NB4 (cell line): ENCODE measurements at regions not wholly inside any gene's neighbourhood (a gene's known extent, or its start where the extent isn't known, plus 50 kb on each side); places are given as distances from the start of the nearest gene placed in this dataset.

Experiments
- CTCF ChIP-seq: IDR thresholded peaks from one replicate; pipeline ENCODE4 v1.5.1; 2012; ENCODE audit warnings: low read depth, low read length
- POLR2A ChIP-seq: IDR thresholded peaks from 2 replicates; pipeline ENCODE4 v1.6.1; 2011; ENCODE audit warnings: mild to moderate bottlenecking; ENCODE audit not compliant: insufficient read length; ENCODE audit errors: extremely low read depth

- TF ChIP-seq CTCF, result no peak
- no peak for TF ChIP-seq POLR2A
These were observed 185.6 kb downstream of the SNX18 start for GRCh38 chr5:54703133-54703532.
